ENCODE measurements at regions not wholly inside any gene's neighbourhood (a gene's known extent, or its start where the extent isn't known, plus 50 kb on each side); places are given as distances from the start of the nearest gene placed in this dataset.
"Not testable (repeated sequence)": the region's sequence is repeated elsewhere in the genome, so short reads cannot be mapped to it uniquely, and the experiment has no call there.

GRCh38 chr4:14426297-14426696, 576.0 kb upstream of the CPEB2 start:
- TF ChIP-seq CTCF (IDR thresholded peaks at IDR 0.05 in 4 of 5, conservative IDR thresholded peaks at IDR 0.05 in 1 of 5); POLR2A (IDR thresholded peaks at IDR 0.05): not testable (repeated sequence)

Measured in gastrocnemius medialis (tissue), 4 donors.